PC-3 (cell line): ENCODE measurements at regions not wholly inside any gene's neighbourhood (a gene's known extent, or its start where the extent isn't known, plus 50 kb on each side); places are given as distances from the start of the nearest gene placed in this dataset.

Experiments
- ATAC-seq: fragments of 200-7000 bp; cut with Tn5 transposase; 2 replicates; pipeline ENCODE4 v1.9.1; 2020; ENCODE audit warnings: mild to moderate bottlenecking, moderate library complexity
- BruUV-seq: library from RNA; stranded (reverse); fragments of 400-500 nt; replicated peaks from 2 replicates; lab custom pipeline; 2021; lab: Mats Ljungman, UMichigan
- CTCF ChIA-PET: fragments of 300-600 bp; sonication (Branson Sonifier 250); formaldehyde crosslinking; loops from one replicate; lab custom pipeline; 2022; ENCODE audit warnings: antibody characterized with exemption; lab: Charles Lee
- POLR2A ChIA-PET: fragments of 300-600 bp; sonication (Branson Sonifier 250); formaldehyde crosslinking; loops from one replicate; lab custom pipeline; 2022; ENCODE audit warnings: antibody characterized with exemption; ENCODE audit not compliant: unreplicated experiment; lab: Charles Lee
- DNase-seq: peaks from one replicate; pipeline ENCODE4 v3.0.0-alpha.2; 2015
- H2AFZ ChIP-seq: fragments of 300-600 bp; sonication (generic); 2 replicates; pipeline ENCODE4 v1.6.0; 2016; ENCODE audit warnings: antibody characterized with exemption, low read length
- H3F3A ChIP-seq: fragments of 300-600 bp; sonication (generic); one replicate; pipeline ENCODE4 v1.6.0; 2017; ENCODE audit warnings: antibody characterized with exemption, low read length, control low read depth, mild to moderate bottlenecking; ENCODE audit not compliant: unreplicated experiment
- H3K27ac ChIP-seq: fragments of 300-600 bp; sonication (generic); 2 replicates; pipeline ENCODE4 v1.5.1; 2016; ENCODE audit warnings: mild to moderate bottlenecking, low read length
- H3K27me3 ChIP-seq: fragments of 300-600 bp; sonication (generic); 2 replicates; pipeline ENCODE4 v1.6.1; 2016; ENCODE audit warnings: low read length, mixed read lengths
- H3K36me3 ChIP-seq: fragments of 300-600 bp; sonication (generic); 2 replicates; pipeline ENCODE4 v1.6.1; 2016; ENCODE audit warnings: low read depth, mixed run types, low read length, mixed read lengths
- H3K4me1 ChIP-seq: fragments of 300-600 bp; sonication (generic); 2 replicates; pipeline ENCODE4 v1.5.1; 2016; ENCODE audit warnings: low read length; ENCODE audit not compliant: insufficient read depth
- H3K4me2 ChIP-seq: fragments of 300-600 bp; sonication (generic); 2 replicates; pipeline ENCODE4 v1.6.0; 2016; ENCODE audit warnings: low read length
- H3K4me3 ChIP-seq: fragments of 300-600 bp; sonication (generic); 2 replicates; pipeline ENCODE4 v1.5.1; 2016; ENCODE audit warnings: mild to moderate bottlenecking, low read length, mixed read lengths
- H3K79me2 ChIP-seq: fragments of 300-600 bp; sonication (generic); 2 replicates; pipeline ENCODE4 v1.6.1; 2017; ENCODE audit warnings: low read length, mixed read lengths
- H3K9ac ChIP-seq: fragments of 300-600 bp; sonication (generic); 2 replicates; pipeline ENCODE4 v1.6.0; 2016; ENCODE audit warnings: mild to moderate bottlenecking, low read length
- H3K9me2 ChIP-seq: fragments of 300-600 bp; sonication (generic); replicated peaks from 2 replicates; pipeline ENCODE4 v1.6.1; 2016; ENCODE audit warnings: mixed run types, low read length, mixed read lengths
- H3K9me3 ChIP-seq: fragments of 300-600 bp; sonication (generic); 2 replicates; pipeline ENCODE4 v1.6.1; 2016; ENCODE audit warnings: low read length, mixed read lengths
- H4K20me1 ChIP-seq: fragments of 300-600 bp; sonication (generic); 2 replicates; pipeline ENCODE4 v1.6.1; 2016; ENCODE audit warnings: low read length, mixed read lengths
- EZH2 ChIP-seq: fragments of 300-600 bp; sonication (generic); IDR thresholded peaks from one replicate; pipeline ENCODE4 v1.6.1; 2017; ENCODE audit warnings: antibody characterized with exemption, mild to moderate bottlenecking, low read length; ENCODE audit not compliant: unreplicated experiment
- EZH2phosphoT487 ChIP-seq: fragments of 300-600 bp; sonication (generic); IDR thresholded peaks from 2 replicates; pipeline ENCODE4 v1.6.1; 2018; ENCODE audit warnings: mild to moderate bottlenecking, antibody characterized with exemption, low read length, borderline replicate concordance
- intact Hi-C: fragments of 100-400 bp; cut with micrococcal nuclease; formaldehyde crosslinking; loops from 2 replicates; pipeline ENCODE4 v1.9.0; 2023
- TF ChIP-seq, protein P1 (sequence below): fragments of 300-600 bp; sonication (generic); conservative IDR thresholded peaks from 2 replicates; pipeline ENCODE4 v1.5.1; 2017; ENCODE audit warnings: antibody characterized with exemption, low read depth, mild to moderate bottlenecking, low read length

DNA sequence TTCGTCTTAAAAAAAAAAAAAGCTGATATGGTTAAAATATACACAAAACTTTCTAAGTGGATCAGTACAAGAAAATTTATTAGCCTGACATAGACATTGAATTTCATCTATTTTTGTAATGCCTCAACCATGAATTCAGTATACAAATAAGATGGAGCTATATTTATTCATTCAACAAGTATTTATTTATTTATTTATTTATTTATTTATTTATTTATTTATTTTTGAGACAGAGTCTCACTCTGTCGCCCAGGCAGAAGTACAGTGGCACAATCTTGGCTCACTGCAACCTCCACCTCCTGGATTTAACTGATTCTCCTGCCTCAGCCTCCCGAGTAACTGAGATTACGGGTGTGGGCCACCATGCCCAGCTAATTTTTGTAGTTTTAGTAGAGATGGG, 78.5 kb upstream of the GSX1 start:
- Histone ChIP-seq H3K9me3 (no peaks in the 10 kb centered on the region), H3K4me3 (no peak overlapping the region), H3F3A (no peaks in the 10 kb centered on the region), H4K20me1 (no peaks in the 10 kb centered on the region), H3K27me3 (peaks cover 11% of the 10 kb centered on the region; the same call in 1 of the 2 replicates), H3K27ac (no peak overlapping the region), H3K4me1 (no peaks in the 10 kb centered on the region), H3K9ac (no peak overlapping the region), H3K4me2 (no peak overlapping the region), H3K79me2 (no peaks in the 10 kb centered on the region), H3K36me3 (no peaks in the 10 kb centered on the region), H2AFZ (no peak overlapping the region), H3K9me2 (no peaks in the 10 kb centered on the region)
- intact Hi-C loops: loop anchor here (5.0 kb wide), 1 partner anchor 156 kb away; no protein-coding TSS in a partner anchor
- POLR2A ChIA-PET: no interaction called here
- CTCF ChIA-PET: interaction anchor here (0.7 kb wide), 1 partner anchor 55 kb away, joined by 4 read pairs; no protein-coding TSS in a partner anchor
- no TSS peak for BruUV-seq
- DNase-seq: no peak
- TF ChIP-seq, protein P1, sequence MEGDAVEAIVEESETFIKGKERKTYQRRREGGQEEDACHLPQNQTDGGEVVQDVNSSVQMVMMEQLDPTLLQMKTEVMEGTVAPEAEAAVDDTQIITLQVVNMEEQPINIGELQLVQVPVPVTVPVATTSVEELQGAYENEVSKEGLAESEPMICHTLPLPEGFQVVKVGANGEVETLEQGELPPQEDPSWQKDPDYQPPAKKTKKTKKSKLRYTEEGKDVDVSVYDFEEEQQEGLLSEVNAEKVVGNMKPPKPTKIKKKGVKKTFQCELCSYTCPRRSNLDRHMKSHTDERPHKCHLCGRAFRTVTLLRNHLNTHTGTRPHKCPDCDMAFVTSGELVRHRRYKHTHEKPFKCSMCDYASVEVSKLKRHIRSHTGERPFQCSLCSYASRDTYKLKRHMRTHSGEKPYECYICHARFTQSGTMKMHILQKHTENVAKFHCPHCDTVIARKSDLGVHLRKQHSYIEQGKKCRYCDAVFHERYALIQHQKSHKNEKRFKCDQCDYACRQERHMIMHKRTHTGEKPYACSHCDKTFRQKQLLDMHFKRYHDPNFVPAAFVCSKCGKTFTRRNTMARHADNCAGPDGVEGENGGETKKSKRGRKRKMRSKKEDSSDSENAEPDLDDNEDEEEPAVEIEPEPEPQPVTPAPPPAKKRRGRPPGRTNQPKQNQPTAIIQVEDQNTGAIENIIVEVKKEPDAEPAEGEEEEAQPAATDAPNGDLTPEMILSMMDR: no peak
- TF ChIP-seq EZH2: no peak
- TF ChIP-seq EZH2phosphoT487: no peak
- no peak for ATAC-seq

DNA sequence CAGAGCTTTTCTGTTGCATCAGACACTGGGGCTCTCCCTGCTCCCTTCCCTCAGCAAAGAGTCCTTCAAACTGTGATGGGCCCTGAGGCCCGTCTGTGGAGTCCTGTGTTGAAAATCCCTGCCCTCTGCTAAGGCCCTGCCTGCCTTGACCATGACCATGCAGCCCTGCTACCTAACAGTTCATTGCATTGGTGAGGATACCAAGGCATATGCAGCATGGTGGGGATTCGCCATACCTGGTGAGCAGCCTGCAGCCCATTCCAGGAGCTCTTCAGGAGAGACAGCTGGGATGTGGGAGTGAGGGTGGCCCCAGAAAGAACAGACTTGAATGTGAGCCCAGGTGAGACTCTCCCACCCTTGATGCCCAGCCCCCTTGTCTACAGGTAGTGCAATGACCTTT, 70.6 kb upstream of the GSX1 start:
- CTCF ChIA-PET: no interaction called here
- Histone ChIP-seq H3K4me1 (no peaks in the 10 kb centered on the region), H3K27me3 (peaks cover 26% of the 10 kb centered on the region; the same call in 1 of the 2 replicates), H3K4me3 (no peak overlapping the region), H3K4me2 (no peak overlapping the region), H2AFZ (no peak overlapping the region), H3K9me3 (no peaks in the 10 kb centered on the region), H3K27ac (no peak overlapping the region), H3K79me2 (no peaks in the 10 kb centered on the region), H3K9me2 (no peaks in the 10 kb centered on the region), H3K36me3 (no peaks in the 10 kb centered on the region), H3K9ac (no peak overlapping the region), H3F3A (no peaks in the 10 kb centered on the region), H4K20me1 (no peaks in the 10 kb centered on the region)
- intact Hi-C loops: no loop called here
- no peak for DNase-seq
- no peak for ATAC-seq
- no peak for TF ChIP-seq EZH2phosphoT487
- TF ChIP-seq, protein P1: no peak
- no peak for TF ChIP-seq EZH2
- no TSS peak for BruUV-seq
- POLR2A ChIA-PET: no interaction called here

DNA sequence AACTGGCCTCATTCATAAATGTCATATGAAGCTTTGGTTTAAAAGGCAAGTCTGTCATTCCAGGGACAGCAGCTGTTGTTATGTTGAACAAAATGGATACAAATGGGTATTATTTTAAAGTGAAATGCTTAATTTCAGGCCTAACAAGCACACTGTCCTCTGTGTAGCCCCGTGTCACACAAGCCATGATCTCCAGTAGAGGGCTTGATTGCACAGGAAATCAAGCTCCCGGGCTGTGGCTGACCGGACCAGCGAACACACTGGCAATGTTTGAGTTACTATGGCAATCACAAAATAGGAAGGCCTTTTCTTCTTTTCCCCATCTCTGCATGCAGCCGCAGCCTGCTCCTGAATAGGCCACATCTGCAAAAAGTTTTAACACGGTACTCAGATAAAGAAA, 64.0 kb upstream of the GSX1 start:
- H3K27ac ChIP-seq: no peak overlapping the region
- 0 out of 2 replicates have a peak, but pooled peaks cover 10% of the 10 kb centered on the region for H3K27me3 ChIP-seq
- H3K4me3 ChIP-seq: no peak overlapping the region
- no peaks in the 10 kb centered on the region for H3K4me1 ChIP-seq
- ATAC-seq (no peak; the same call in 1 of the 2 replicates), DNase-seq (peak; percentile 5)
- TF ChIP-seq EZH2phosphoT487 (no peak), EZH2 (no peak)
- TF ChIP-seq, protein P1: no peak; the same call in 1 of the 2 replicates
- no peaks in the 10 kb centered on the region for H3K79me2 ChIP-seq
- intact Hi-C loops: no loop called here
- H3K9ac ChIP-seq: no peak overlapping the region
- H3K4me2 ChIP-seq: no peak overlapping the region
- no peaks in the 10 kb centered on the region for H3F3A ChIP-seq
- ChIA-PET POLR2A (no interaction called here), CTCF (no interaction called here)
- H3K9me3 ChIP-seq: no peaks in the 10 kb centered on the region
- no peaks in the 10 kb centered on the region for H3K36me3 ChIP-seq
- BruUV-seq: no TSS peak
- H2AFZ ChIP-seq: no peak overlapping the region
- H4K20me1 ChIP-seq: no peaks in the 10 kb centered on the region
- no peaks in the 10 kb centered on the region for H3K9me2 ChIP-seq
